Upper lobe of left lung (tissue), 6 donors: ENCODE measurements at regions not wholly inside any gene's neighbourhood (a gene's known extent, or its start where the extent isn't known, plus 50 kb on each side); places are given as distances from the start of the nearest gene placed in this dataset.

ENCODE experiments used
- ATAC-seq, 2 donors: fragments of 200-7000 bp; cut with Tn5 transposase; one replicate each; pipeline ENCODE4 v1.9.1; 2022; ENCODE audit warnings: mild to moderate bottlenecking in 2 of 2, moderate library complexity in 2 of 2; ENCODE audit not compliant: low FRiP score in 2 of 2
- DNase-seq, 2 donors: peaks; one replicate each; pipeline ENCODE4 v3.0.0-alpha.2; 2019 to 2020
- H3K27ac ChIP-seq, 4 donors: fragments of 200-600 bp; sonication (generic); one replicate each; pipeline ENCODE4 v1.5.1; 2016 to 2019
- H3K27me3 ChIP-seq, 4 donors: fragments of 200-600 bp; sonication (generic); one replicate each; pipeline ENCODE4 v1.5.1; 2017 to 2019
- H3K36me3 ChIP-seq, 4 donors: fragments of 200-600 bp; sonication (generic); one replicate each; pipeline ENCODE4 v1.5.1; 2016 to 2019
- H3K4me1 ChIP-seq, 4 donors: fragments of 200-600 bp; sonication (generic); one replicate each; pipeline ENCODE4 v1.5.1; 2018 to 2019
- H3K4me3 ChIP-seq, 4 donors: fragments of 200-600 bp; sonication (generic); one replicate each; pipeline ENCODE4 v1.5.1; 2017 to 2019; ENCODE audit warnings: mild to moderate bottlenecking in 2 of 4, moderate library complexity in 1 of 4
- H3K9me3 ChIP-seq, 4 donors: fragments of 200-600 bp; sonication (generic); one replicate each; pipeline ENCODE4 v1.5.1; 2018 to 2019
- EP300 ChIP-seq, 4 donors: sonication (generic); formaldehyde crosslinking; IDR thresholded peaks; one replicate each; pipeline ENCODE4 v1.5.1; 2017; ENCODE audit warnings: antibody characterized with exemption in 4 of 4, control low read depth in 2 of 4
- POLR2A ChIP-seq, 4 donors: fragments of 450-650 bp; IDR thresholded peaks; one replicate each; pipeline ENCODE4 v1.5.1; 2016 to 2017; ENCODE audit warnings: antibody characterized with exemption in 4 of 4, mild to moderate bottlenecking in 2 of 4
- POLR2AphosphoS5 ChIP-seq, 2 donors: sonication (generic); formaldehyde crosslinking; IDR thresholded peaks; one replicate each; pipeline ENCODE4 v1.5.1; 2017; ENCODE audit warnings: antibody characterized with exemption in 2 of 2
- WGBS, 2 donors: methylation state at CpG; one replicate each; pipeline ENCODE4 v1.1.5; 2017 to 2018; 5-methylcytosine and 5-hydroxymethylcytosine counted together
- TF ChIP-seq, protein P1 (sequence below), 6 experiments: fragments of 450-650 bp in 4 of 6; fragments of 200-600 bp in 2 of 6; sonication (generic) in 2 of 6; IDR thresholded peaks; one replicate each; pipeline ENCODE4 v1.5.1; 2016 to 2019; ENCODE audit warnings: antibody characterized with exemption in 6 of 6
- donor health status: DM: no; HTN: no; CAD: no; lungs with moderate emphysema.
- donor health status: DM: no; HTN: yes; CAD: no; lungs with severe emphysema.

- ATAC-seq: no peak
- TF ChIP-seq POLR2AphosphoS5 (IDR thresholded peaks at IDR 0.05) (no peak), EP300 (IDR thresholded peaks at IDR 0.05) (no peak), POLR2A (IDR thresholded peaks at IDR 0.05) (no peak)
- TF ChIP-seq, protein P1, sequence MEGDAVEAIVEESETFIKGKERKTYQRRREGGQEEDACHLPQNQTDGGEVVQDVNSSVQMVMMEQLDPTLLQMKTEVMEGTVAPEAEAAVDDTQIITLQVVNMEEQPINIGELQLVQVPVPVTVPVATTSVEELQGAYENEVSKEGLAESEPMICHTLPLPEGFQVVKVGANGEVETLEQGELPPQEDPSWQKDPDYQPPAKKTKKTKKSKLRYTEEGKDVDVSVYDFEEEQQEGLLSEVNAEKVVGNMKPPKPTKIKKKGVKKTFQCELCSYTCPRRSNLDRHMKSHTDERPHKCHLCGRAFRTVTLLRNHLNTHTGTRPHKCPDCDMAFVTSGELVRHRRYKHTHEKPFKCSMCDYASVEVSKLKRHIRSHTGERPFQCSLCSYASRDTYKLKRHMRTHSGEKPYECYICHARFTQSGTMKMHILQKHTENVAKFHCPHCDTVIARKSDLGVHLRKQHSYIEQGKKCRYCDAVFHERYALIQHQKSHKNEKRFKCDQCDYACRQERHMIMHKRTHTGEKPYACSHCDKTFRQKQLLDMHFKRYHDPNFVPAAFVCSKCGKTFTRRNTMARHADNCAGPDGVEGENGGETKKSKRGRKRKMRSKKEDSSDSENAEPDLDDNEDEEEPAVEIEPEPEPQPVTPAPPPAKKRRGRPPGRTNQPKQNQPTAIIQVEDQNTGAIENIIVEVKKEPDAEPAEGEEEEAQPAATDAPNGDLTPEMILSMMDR (IDR thresholded peaks at IDR 0.05): no peak
- no peaks in the 10 kb centered on the region for H3K9me3 ChIP-seq
Observed at GRCh38 chrY:17038439-17038838, 841.6 kb downstream of the CDY2B start.

DNA sequence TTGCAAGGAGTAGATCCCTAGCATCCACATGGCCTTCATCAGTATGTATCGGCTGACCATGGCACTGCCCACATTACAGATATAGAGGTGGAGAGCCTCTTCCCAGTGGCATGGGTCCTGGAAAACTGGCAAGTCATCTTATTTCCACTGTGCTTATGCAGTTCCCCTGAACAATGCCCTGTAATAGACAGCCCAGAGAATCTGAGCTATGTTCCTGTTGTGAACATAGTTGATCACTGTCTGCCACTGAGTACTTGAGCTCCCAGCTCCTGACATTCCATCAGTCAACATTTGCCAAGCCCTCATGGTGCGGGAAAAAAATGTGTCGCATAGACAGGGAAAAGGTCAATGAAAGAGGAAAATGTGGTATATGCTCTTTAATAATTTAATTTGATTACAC lies 861.9 kb downstream of the CDY2B start:
- Histone ChIP-seq H3K4me1 (no peaks in the 10 kb centered on the region), H3K9me3 (no peaks in the 10 kb centered on the region), H3K36me3 (no peaks in the 10 kb centered on the region), H3K27me3 (no peaks in the 10 kb centered on the region), H3K4me3 (no peak overlapping the region), H3K27ac (no peak overlapping the region)
- ATAC-seq (no peak), DNase-seq (no peak)
- 83% methylated on average over 3 of the region's 3 CpGs; no CpG with 5 or more reads in 1 of the 2 donors for WGBS, 2 donors
- TF ChIP-seq EP300 (IDR thresholded peaks at IDR 0.05) (no peak), POLR2A (IDR thresholded peaks at IDR 0.05) (no peak), POLR2AphosphoS5 (IDR thresholded peaks at IDR 0.05) (no peak)
- TF ChIP-seq, protein P1 (IDR thresholded peaks at IDR 0.05): no peak

More at GRCh38 chrY:17038439-17038838, 841.6 kb downstream of the CDY2B start:
- no peak overlapping the region for H3K27ac ChIP-seq
- H3K27me3 ChIP-seq: no peaks in the 10 kb centered on the region
- DNase-seq: no peak
- no peaks in the 10 kb centered on the region for H3K4me1 ChIP-seq
- 88% methylated on average over 2 of the region's 2 CpGs; no CpG with 5 or more reads in 1 of the 2 donors for WGBS, 2 donors
- H3K36me3 ChIP-seq: no peaks in the 10 kb centered on the region
- H3K4me3 ChIP-seq: no peak overlapping the region

DNA sequence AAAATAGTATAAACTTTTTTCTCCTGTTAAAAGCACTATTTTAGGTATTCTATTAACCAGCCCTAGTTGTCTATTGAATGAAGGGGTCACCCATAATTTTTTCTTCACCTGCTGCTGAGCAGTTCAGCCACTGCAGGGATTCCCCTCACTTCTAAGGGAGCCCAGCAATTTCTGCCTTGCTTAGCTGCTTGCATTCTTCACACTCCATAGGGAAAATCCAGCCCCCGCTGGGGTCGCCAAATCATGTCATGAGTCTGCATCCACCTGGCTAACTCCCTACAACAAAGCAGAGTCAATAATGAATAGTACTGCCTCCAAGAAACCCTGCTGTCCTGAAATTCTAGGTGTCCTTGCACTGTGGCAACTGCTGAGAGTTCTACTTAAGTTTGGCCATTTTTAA lies 886.5 kb downstream of the CDY2B start:
- H3K36me3 ChIP-seq: no peaks in the 10 kb centered on the region
- H3K4me3 ChIP-seq: no peak overlapping the region
- no peak overlapping the region for H3K27ac ChIP-seq
- TF ChIP-seq EP300 (IDR thresholded peaks at IDR 0.05) (no peak), POLR2AphosphoS5 (IDR thresholded peaks at IDR 0.05) (no peak), POLR2A (IDR thresholded peaks at IDR 0.05) (no peak)
- TF ChIP-seq, protein P1 (IDR thresholded peaks at IDR 0.05): no peak
- H3K27me3 ChIP-seq: no peaks in the 10 kb centered on the region
- ATAC-seq (no peak), DNase-seq (no peak)
- H3K9me3 ChIP-seq: no peaks in the 10 kb centered on the region
- H3K4me1 ChIP-seq: no peaks in the 10 kb centered on the region
- 63% methylated on average over 2 of the region's 2 CpGs; no CpG with 5 or more reads in 1 of the 2 donors for WGBS, 2 donors

DNA sequence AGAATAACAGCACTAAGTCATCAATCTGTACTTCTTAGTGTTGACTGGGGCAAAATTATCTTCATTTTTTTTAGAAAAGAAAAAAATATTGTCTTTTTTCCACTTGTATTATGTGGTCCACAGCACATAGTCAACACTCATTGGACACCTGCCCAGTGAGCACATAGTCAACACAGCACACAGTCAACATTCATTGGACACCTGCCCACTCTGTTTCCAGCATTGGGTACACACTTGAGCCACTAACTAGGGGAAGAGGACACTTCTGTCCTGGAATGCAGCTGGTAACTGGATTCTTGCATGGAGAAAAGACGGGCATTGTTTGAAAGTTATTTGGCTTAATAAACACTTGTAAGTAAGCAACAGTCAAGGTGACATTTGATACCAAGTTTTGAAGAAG lies 898.2 kb downstream of the CDY2B start:
- no peaks in the 10 kb centered on the region for H3K9me3 ChIP-seq
- WGBS, 2 donors: 29% methylated on average over 1 of the region's 1 CpG; no CpG with 5 or more reads in 1 of the 2 donors
- H3K27ac ChIP-seq: no peak overlapping the region
- H3K4me3 ChIP-seq: no peak overlapping the region
- H3K4me1 ChIP-seq: no peaks in the 10 kb centered on the region
- H3K27me3 ChIP-seq: no peaks in the 10 kb centered on the region
- DNase-seq (no peak), ATAC-seq (no peak)
- TF ChIP-seq POLR2A (IDR thresholded peaks at IDR 0.05): no peak
- no peak for TF ChIP-seq EP300 (IDR thresholded peaks at IDR 0.05)
- no peak for TF ChIP-seq POLR2AphosphoS5 (IDR thresholded peaks at IDR 0.05)
- TF ChIP-seq, protein P1 (IDR thresholded peaks at IDR 0.05): no peak
- no peaks in the 10 kb centered on the region for H3K36me3 ChIP-seq

- DNase-seq (no peak), ATAC-seq (no peak)
- TF ChIP-seq EP300 (IDR thresholded peaks at IDR 0.05): no peak
- no peak for TF ChIP-seq POLR2AphosphoS5 (IDR thresholded peaks at IDR 0.05)
- no peak for TF ChIP-seq POLR2A (IDR thresholded peaks at IDR 0.05)
- TF ChIP-seq, protein P1 (IDR thresholded peaks at IDR 0.05): no peak
- Histone ChIP-seq H3K4me3 (no peak overlapping the region), H3K9me3 (no peaks in the 10 kb centered on the region), H3K27me3 (no peaks in the 10 kb centered on the region), H3K27ac (no peak overlapping the region), H3K4me1 (no peaks in the 10 kb centered on the region), H3K36me3 (no peaks in the 10 kb centered on the region)
- 88% methylated on average over 4 of the region's 6 CpGs; no CpG with 5 or more reads in 1 of the 2 donors for WGBS, 2 donors
Observed at GRCh38 chrY:16959071-16959470, 920.9 kb downstream of the CDY2B start.
